Right lobe of liver (tissue), 4 donors: ENCODE measurements at regions not wholly inside any gene's neighbourhood (a gene's known extent, or its start where the extent isn't known, plus 50 kb on each side); places are given as distances from the start of the nearest gene placed in this dataset.

Experiments used
- CTCF ChIP-seq, 4 donors: fragments of 200-600 bp in 3 of 4; fragments of 450-650 bp in 1 of 4; IDR thresholded peaks; one replicate each; pipeline versions ENCODE4 v1.5.1 to v1.8.0; 2016 to 2022; ENCODE audit warnings: antibody characterized with exemption in 4 of 4, mild to moderate bottlenecking in 2 of 4
- POLR2A ChIP-seq: fragments of 450-650 bp; IDR thresholded peaks from one replicate; pipeline ENCODE4 v1.6.1; 2017; ENCODE audit warnings: antibody characterized with exemption, mild to moderate bottlenecking
- donor health status: DM: no; HTN: no; CAD: no.
- donor health status: DM: no; HTN: no; CAD: no.
- donor health status: DM: no; HTN: yes; CAD: no.

- TF ChIP-seq CTCF (IDR thresholded peaks at IDR 0.05), result no peak
- TF ChIP-seq POLR2A, result no peak
Measured at GRCh38 chr2:20930928-20931327, 108.0 kb upstream of the LDAH start.
